HCT116 (cell line): ENCODE measurements at regions not wholly inside any gene's neighbourhood (a gene's known extent, or its start where the extent isn't known, plus 50 kb on each side); places are given as distances from the start of the nearest gene placed in this dataset.

Experiments used
- ATAC-seq: fragments of 200-7000 bp; cut with Tn5 transposase; 2 replicates; pipeline ENCODE4 v1.9.1; 2020; ENCODE audit warnings: mild to moderate bottlenecking, moderate library complexity
- BruUV-seq: library from RNA; stranded (reverse); fragments of 400-500 nt; replicated peaks from 2 replicates; lab custom pipeline; 2021; lab: Mats Ljungman, UMichigan
- CTCF ChIA-PET: fragments of 300-600 bp; sonication (Branson Sonifier 250); formaldehyde crosslinking; loops from one replicate; lab custom pipeline; 2021; ENCODE audit warnings: antibody characterized with exemption; lab: Charles Lee
- POLR2A ChIA-PET: fragments of 300-600, 350-600 bp; sonication (Branson Sonifier 250); formaldehyde crosslinking; loops from one replicate; lab custom pipeline; 2021; ENCODE audit warnings: antibody characterized with exemption; lab: Charles Lee
- RAD21 ChIA-PET, 2 experiments: fragments of 300-600 bp; sonication (Branson Sonifier 250); formaldehyde crosslinking; loops; one replicate each; lab custom pipeline; 2023; ENCODE audit warnings: low total read pairs in 2 of 2; ENCODE audit not compliant: uncharacterized antibody in 2 of 2, unreplicated experiment in 2 of 2, low non-redundant PET in 1 of 2; lab: Charles Lee
- DNase-seq: peaks from one replicate; pipeline ENCODE4 v3.0.0-alpha.2; 2010; ENCODE audit warnings: low read depth, low spot score
- H2AFZ ChIP-seq: fragments of 200-600 bp; shearing (Covaris generic), sonication (generic); 2 replicates; pipeline ENCODE4 v1.6.1; 2017; ENCODE audit warnings: low read depth, mixed run types, mixed read lengths, antibody characterized with exemption, low read length; ENCODE audit not compliant: poor library complexity, severe bottlenecking
- H3K27ac ChIP-seq: 2 replicates; pipeline ENCODE4 v1.5.1; 2012; ENCODE audit warnings: low read depth, low read length
- H3K27me3 ChIP-seq: fragments of 200-600 bp; sonication (generic); 2 replicates; pipeline ENCODE4 v1.6.1; 2016; ENCODE audit warnings: mixed run types, low read length, mixed read lengths; ENCODE audit not compliant: insufficient read depth
- H3K36me3 ChIP-seq, 2 experiments: fragments of 200-500 bp in 1 of 2; fragments of 200-600 bp in 1 of 2; sonication (Bioruptor generic) in 1 of 2; sonication (generic) in 1 of 2; 2 replicates each; pipeline versions ENCODE4 v1.5.1 to v1.6.1; 2014 to 2016; ENCODE audit warnings: low read length in 2 of 2, inconsistent platforms in 1 of 2, mixed read lengths in 1 of 2, mixed run types in 1 of 2; ENCODE audit not compliant: insufficient read depth in 2 of 2, control insufficient read depth in 1 of 2
- H3K4me1 ChIP-seq, 2 experiments: fragments of 200-600 bp in 1 of 2; sonication (generic) in 1 of 2; 2 replicates each; pipeline versions ENCODE4 v1.5.1 to v1.6.1; 2012 to 2017; ENCODE audit warnings: low read length in 2 of 2, inconsistent platforms in 1 of 2, mild to moderate bottlenecking in 1 of 2, mixed read lengths in 1 of 2, mixed run types in 1 of 2, moderate library complexity in 1 of 2; ENCODE audit not compliant: insufficient read depth in 2 of 2, control insufficient read depth in 1 of 2
- H3K4me2 ChIP-seq: fragments of 200-600 bp; sonication (generic); 2 replicates; pipeline ENCODE4 v1.6.1; 2017; ENCODE audit warnings: mixed run types, low read length, mixed read lengths
- H3K4me3 ChIP-seq, 2 experiments: fragments of 200-600 bp in 1 of 2; sonication (generic) in 1 of 2; replicated peaks in 1 of 2; 2 replicates each; pipeline ENCODE4 v1.5.1; 2011 to 2016; ENCODE audit warnings: low read length in 2 of 2, control low read depth in 1 of 2, low read depth in 1 of 2, mild to moderate bottlenecking in 1 of 2, mixed read lengths in 1 of 2, mixed run types in 1 of 2
- H3K79me2 ChIP-seq: fragments of 200-600 bp; sonication (generic); 2 replicates; pipeline ENCODE4 v1.6.1; 2017; ENCODE audit warnings: mild to moderate bottlenecking, mixed run types, low read length, moderate library complexity, mixed read lengths; ENCODE audit not compliant: insufficient read depth
- H3K9ac ChIP-seq: fragments of 200-600 bp; sonication (generic); 2 replicates; pipeline ENCODE4 v1.6.1; 2016; ENCODE audit warnings: low read length, mixed read lengths
- H3K9me2 ChIP-seq: fragments of 200-600 bp; sonication (generic), shearing (Covaris generic); 2 replicates; pipeline ENCODE4 v1.6.1; 2017; ENCODE audit warnings: mixed run types, mild to moderate bottlenecking, moderate library complexity; ENCODE audit not compliant: insufficient read depth
- H3K9me3 ChIP-seq, 2 experiments: fragments of 200-500 bp in 1 of 2; fragments of 200-600 bp in 1 of 2; sonication (Bioruptor generic) in 1 of 2; sonication (generic) in 1 of 2; 2 replicates each; pipeline ENCODE4 v1.6.1; 2014 to 2017; ENCODE audit warnings: low read length in 2 of 2, mixed read lengths in 2 of 2, inconsistent platforms in 1 of 2, low read depth in 1 of 2, mild to moderate bottlenecking in 1 of 2, mixed run types in 1 of 2, moderate library complexity in 1 of 2; ENCODE audit not compliant: control insufficient read depth in 1 of 2, insufficient read depth in 1 of 2
- H4K20me1 ChIP-seq: fragments of 200-600 bp; sonication (generic), shearing (Covaris generic); 2 replicates; pipeline ENCODE4 v1.6.1; 2017; ENCODE audit warnings: mixed run types, mild to moderate bottlenecking, moderate library complexity; ENCODE audit not compliant: insufficient read depth
- CBX3 ChIP-seq: IDR thresholded peaks from 2 replicates; pipeline ENCODE4 v1.6.1; 2012; ENCODE audit warnings: low read depth
- CEBPB ChIP-seq: IDR thresholded peaks from 2 replicates; pipeline ENCODE4 v1.6.1; 2012; ENCODE audit warnings: low read depth
- EGR1 ChIP-seq: IDR thresholded peaks from 2 replicates; pipeline ENCODE4 v1.6.1; 2012; ENCODE audit warnings: low read depth
- ELF1 ChIP-seq: IDR thresholded peaks from 2 replicates; pipeline ENCODE4 v1.6.1; 2012; ENCODE audit warnings: low read depth, borderline replicate concordance
- EZH2 ChIP-seq: fragments of 200-600 bp; sonication (generic); IDR thresholded peaks from 2 replicates; pipeline ENCODE4 v1.6.1; 2017; ENCODE audit warnings: antibody characterized with exemption, mixed run types
- EZH2phosphoT487 ChIP-seq: fragments of 200-600 bp; IDR thresholded peaks from 2 replicates; pipeline ENCODE4 v1.6.1; 2018; ENCODE audit warnings: antibody characterized with exemption, borderline replicate concordance
- JUND ChIP-seq: IDR thresholded peaks from 2 replicates; pipeline ENCODE4 v1.6.1; 2012
- RAD21 ChIP-seq: IDR thresholded peaks from 2 replicates; pipeline ENCODE4 v1.6.1; 2012; ENCODE audit warnings: low read depth, mild to moderate bottlenecking
- SIN3A ChIP-seq: IDR thresholded peaks from 2 replicates; pipeline ENCODE4 v1.6.1; 2012; ENCODE audit warnings: low read depth
- SRF ChIP-seq: IDR thresholded peaks from 2 replicates; pipeline ENCODE4 v1.6.1; 2012; ENCODE audit warnings: low read depth
- YY1 ChIP-seq: IDR thresholded peaks from 2 replicates; pipeline ENCODE4 v1.6.1; 2011; ENCODE audit warnings: low read length, low read depth, moderate library complexity, mild to moderate bottlenecking; ENCODE audit not compliant: insufficient replicate concordance; ENCODE audit errors: extremely low read depth
- ZFX ChIP-seq: fragments of 450-650 bp; IDR thresholded peaks from 2 replicates; pipeline ENCODE4 v1.6.1; 2017
- ZNF274 ChIP-seq: fragments of 200-500 bp; sonication (Bioruptor generic); IDR thresholded peaks from 2 replicates; pipeline ENCODE4 v1.6.1; 2014; ENCODE audit warnings: mild to moderate bottlenecking, low read depth, low read length, inconsistent platforms
- intact Hi-C: fragments of 100-400 bp; cut with micrococcal nuclease; formaldehyde crosslinking; loops from 2 replicates; pipeline ENCODE4 v1.10.0; 2022
- TF ChIP-seq, protein P1 (sequence below), 3 experiments: fragments of 200-600 bp in 1 of 3; sonication (generic) in 1 of 3; IDR thresholded peaks in 2 of 3; conservative IDR thresholded peaks in 1 of 3; 2 replicates each; pipeline ENCODE4 v1.5.1; 2012 to 2017; ENCODE audit warnings: low read depth in 2 of 3, low read length in 2 of 3, antibody characterized with exemption in 1 of 3, borderline replicate concordance in 1 of 3, control low read depth in 1 of 3, mild to moderate bottlenecking in 1 of 3, mixed read lengths in 1 of 3, mixed run types in 1 of 3, moderate library complexity in 1 of 3; ENCODE audit not compliant: insufficient read depth in 1 of 3
- TF ChIP-seq, protein P2 (sequence below): IDR thresholded peaks from 2 replicates; pipeline ENCODE4 v1.6.1; 2012
- TF ChIP-seq, protein P3 (sequence below): IDR thresholded peaks from 2 replicates; pipeline ENCODE4 v1.6.1; 2012
- TF ChIP-seq, protein P4 (sequence below): IDR thresholded peaks from 2 replicates; pipeline ENCODE4 v1.6.1; 2012; ENCODE audit warnings: low read depth

DNA sequence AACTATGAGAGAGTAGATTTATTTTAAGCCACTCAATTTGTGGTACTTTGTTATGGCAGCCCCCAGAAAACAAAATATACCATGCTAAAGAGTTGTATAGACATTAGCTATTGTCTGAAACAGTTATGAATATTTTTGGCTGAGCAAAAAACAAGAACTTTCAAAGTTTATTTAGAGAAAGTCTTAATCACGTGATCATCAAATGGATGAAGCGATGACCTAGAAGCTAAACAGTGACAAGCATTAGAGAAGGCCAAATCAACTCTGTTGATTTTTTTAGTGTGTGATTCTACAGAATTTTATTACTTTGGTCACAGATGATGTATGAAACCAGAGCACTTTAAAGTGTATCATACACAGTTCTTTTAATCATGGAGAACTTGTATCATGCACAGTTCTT, 1247.9 kb upstream of the MAP3K7 start:
- ChIA-PET RAD21 (no interaction called here), POLR2A (no interaction called here), CTCF (no interaction called here)
- Histone ChIP-seq H3K9me3 (peaks cover 7 to 24% of the 10 kb centered on the region in 2 experiments; a peak in 3 of 4 replicates), H3K9ac (no peak overlapping the region), H4K20me1 (no peaks in the 10 kb centered on the region), H3K36me3 (no peaks in the 10 kb centered on the region), H3K4me2 (no peak overlapping the region), H3K27me3 (no peaks in the 10 kb centered on the region), H3K79me2 (no peaks in the 10 kb centered on the region), H3K4me3 (no peak overlapping the region), H3K9me2 (no peaks in the 10 kb centered on the region), H3K4me1 (no peaks in the 10 kb centered on the region), H2AFZ (no peak overlapping the region), H3K27ac (no peak overlapping the region)
- DNase-seq, result no peak
- ATAC-seq, result no peak
- BruUV-seq, result no TSS peak
- intact Hi-C loops, result no loop called here
- TF ChIP-seq, protein P1, sequence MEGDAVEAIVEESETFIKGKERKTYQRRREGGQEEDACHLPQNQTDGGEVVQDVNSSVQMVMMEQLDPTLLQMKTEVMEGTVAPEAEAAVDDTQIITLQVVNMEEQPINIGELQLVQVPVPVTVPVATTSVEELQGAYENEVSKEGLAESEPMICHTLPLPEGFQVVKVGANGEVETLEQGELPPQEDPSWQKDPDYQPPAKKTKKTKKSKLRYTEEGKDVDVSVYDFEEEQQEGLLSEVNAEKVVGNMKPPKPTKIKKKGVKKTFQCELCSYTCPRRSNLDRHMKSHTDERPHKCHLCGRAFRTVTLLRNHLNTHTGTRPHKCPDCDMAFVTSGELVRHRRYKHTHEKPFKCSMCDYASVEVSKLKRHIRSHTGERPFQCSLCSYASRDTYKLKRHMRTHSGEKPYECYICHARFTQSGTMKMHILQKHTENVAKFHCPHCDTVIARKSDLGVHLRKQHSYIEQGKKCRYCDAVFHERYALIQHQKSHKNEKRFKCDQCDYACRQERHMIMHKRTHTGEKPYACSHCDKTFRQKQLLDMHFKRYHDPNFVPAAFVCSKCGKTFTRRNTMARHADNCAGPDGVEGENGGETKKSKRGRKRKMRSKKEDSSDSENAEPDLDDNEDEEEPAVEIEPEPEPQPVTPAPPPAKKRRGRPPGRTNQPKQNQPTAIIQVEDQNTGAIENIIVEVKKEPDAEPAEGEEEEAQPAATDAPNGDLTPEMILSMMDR (IDR thresholded peaks at IDR 0.05 in 2 of 3, conservative IDR thresholded peaks at IDR 0.05 in 1 of 3; ENCODE audit: borderline replicate concordance in 1 of 3, insufficient read depth in 1 of 3, low read depth in 2 of 3, low read length in 2 of 3), result no peak
- TF ChIP-seq, protein P2, sequence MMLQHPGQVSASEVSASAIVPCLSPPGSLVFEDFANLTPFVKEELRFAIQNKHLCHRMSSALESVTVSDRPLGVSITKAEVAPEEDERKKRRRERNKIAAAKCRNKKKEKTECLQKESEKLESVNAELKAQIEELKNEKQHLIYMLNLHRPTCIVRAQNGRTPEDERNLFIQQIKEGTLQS, result no peak
- TF ChIP-seq SRF (no peak), CEBPB (no peak), JUND (no peak), EGR1 (no peak), ZFX (no peak), SIN3A (no peak), EZH2 (no peak), EZH2phosphoT487 (no peak), YY1 (no peak), ELF1 (no peak), RAD21 (no peak), ZNF274 (no peak), CBX3 (no peak)
- TF ChIP-seq, protein P3, sequence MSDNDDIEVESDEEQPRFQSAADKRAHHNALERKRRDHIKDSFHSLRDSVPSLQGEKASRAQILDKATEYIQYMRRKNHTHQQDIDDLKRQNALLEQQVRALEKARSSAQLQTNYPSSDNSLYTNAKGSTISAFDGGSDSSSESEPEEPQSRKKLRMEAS, result no peak
- TF ChIP-seq, protein P4, sequence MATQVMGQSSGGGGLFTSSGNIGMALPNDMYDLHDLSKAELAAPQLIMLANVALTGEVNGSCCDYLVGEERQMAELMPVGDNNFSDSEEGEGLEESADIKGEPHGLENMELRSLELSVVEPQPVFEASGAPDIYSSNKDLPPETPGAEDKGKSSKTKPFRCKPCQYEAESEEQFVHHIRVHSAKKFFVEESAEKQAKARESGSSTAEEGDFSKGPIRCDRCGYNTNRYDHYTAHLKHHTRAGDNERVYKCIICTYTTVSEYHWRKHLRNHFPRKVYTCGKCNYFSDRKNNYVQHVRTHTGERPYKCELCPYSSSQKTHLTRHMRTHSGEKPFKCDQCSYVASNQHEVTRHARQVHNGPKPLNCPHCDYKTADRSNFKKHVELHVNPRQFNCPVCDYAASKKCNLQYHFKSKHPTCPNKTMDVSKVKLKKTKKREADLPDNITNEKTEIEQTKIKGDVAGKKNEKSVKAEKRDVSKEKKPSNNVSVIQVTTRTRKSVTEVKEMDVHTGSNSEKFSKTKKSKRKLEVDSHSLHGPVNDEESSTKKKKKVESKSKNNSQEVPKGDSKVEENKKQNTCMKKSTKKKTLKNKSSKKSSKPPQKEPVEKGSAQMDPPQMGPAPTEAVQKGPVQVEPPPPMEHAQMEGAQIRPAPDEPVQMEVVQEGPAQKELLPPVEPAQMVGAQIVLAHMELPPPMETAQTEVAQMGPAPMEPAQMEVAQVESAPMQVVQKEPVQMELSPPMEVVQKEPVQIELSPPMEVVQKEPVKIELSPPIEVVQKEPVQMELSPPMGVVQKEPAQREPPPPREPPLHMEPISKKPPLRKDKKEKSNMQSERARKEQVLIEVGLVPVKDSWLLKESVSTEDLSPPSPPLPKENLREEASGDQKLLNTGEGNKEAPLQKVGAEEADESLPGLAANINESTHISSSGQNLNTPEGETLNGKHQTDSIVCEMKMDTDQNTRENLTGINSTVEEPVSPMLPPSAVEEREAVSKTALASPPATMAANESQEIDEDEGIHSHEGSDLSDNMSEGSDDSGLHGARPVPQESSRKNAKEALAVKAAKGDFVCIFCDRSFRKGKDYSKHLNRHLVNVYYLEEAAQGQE, result no peak
